ENCODE measurements at regions not wholly inside any gene's neighbourhood (a gene's known extent, or its start where the extent isn't known, plus 50 kb on each side); places are given as distances from the start of the nearest gene placed in this dataset.

DNA sequence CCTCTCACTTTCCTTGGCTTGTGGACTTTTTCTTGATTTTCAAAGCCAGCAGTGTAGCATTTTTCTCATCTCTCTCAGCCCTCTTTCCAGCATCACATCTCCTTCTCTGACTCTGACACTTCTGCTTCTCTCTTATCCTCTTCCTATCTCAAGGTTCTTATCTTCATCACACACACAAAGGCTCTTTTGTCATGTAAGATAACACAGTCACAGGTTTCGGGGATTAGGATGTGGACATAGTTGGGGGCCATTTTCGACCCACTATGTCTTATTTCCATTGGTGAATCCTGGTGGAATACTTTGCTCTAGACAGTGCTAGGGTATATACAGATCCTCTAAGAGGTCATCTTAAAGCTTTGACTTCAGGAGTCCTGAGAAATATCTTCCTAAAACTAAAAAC lies 719.3 kb upstream of the TBX3 start:
- WGBS: 81% methylated on average over 2 of the region's 2 CpGs

GRCh38 chr12:115402443-115403180 lies 718.6 kb upstream of the TBX3 start:
- Histone ChIP-seq H3K9me3 (ENCODE audit: control insufficient read depth in 4 of 4, low read length in 3 of 4) (no peaks in the 10 kb centered on the region), H3K9ac (ENCODE audit: low read depth in 1 of 2, low read length in 2 of 2) (no peak overlapping the region), H3K36me3 (ENCODE audit: control insufficient read depth in 4 of 4, insufficient read depth in 3 of 4, low read depth in 1 of 4, low read length in 3 of 4) (no peaks in the 10 kb centered on the region), H3K27me3 (ENCODE audit: control insufficient read depth in 4 of 4, insufficient read depth in 4 of 4, low read length in 3 of 4) (no peaks in the 10 kb centered on the region), H3K4me3 (ENCODE audit: low read depth in 1 of 3, low read length in 3 of 3) (no peak overlapping the region), H3K27ac (ENCODE audit: low read depth in 1 of 2, low read length in 2 of 2) (no peak overlapping the region), H3K4me1 (ENCODE audit: control insufficient read depth in 4 of 4, insufficient read depth in 4 of 4, low read length in 3 of 4) (no peaks in the 10 kb centered on the region)
- TF ChIP-seq, protein P1, sequence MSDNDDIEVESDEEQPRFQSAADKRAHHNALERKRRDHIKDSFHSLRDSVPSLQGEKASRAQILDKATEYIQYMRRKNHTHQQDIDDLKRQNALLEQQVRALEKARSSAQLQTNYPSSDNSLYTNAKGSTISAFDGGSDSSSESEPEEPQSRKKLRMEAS (IDR thresholded peaks at IDR 0.05): no peak
- TF ChIP-seq ATF3 (IDR thresholded peaks at IDR 0.05): no peak
- TF ChIP-seq FOXA2 (IDR thresholded peaks at IDR 0.05): no peak
- TF ChIP-seq HNF4A (conservative IDR thresholded peaks at IDR 0.05): no peak
- no peak for TF ChIP-seq TAF1 (conservative IDR thresholded peaks at IDR 0.05)
- TF ChIP-seq FOXA1 (IDR thresholded peaks at IDR 0.05): no peak
- TF ChIP-seq HNF4G (IDR thresholded peaks at IDR 0.05): no peak
- TF ChIP-seq EGR1 (IDR thresholded peaks at IDR 0.05; ENCODE audit: low read depth in 2 of 2): no peak
- TF ChIP-seq REST (IDR thresholded peaks at IDR 0.05): no peak
- no peak for TF ChIP-seq CTCF (IDR thresholded peaks at IDR 0.05; ENCODE audit: low read depth, low read length, missing input control)
- TF ChIP-seq YY1 (IDR thresholded peaks at IDR 0.05): no peak
- no peak for TF ChIP-seq RXRA (IDR thresholded peaks at IDR 0.05)
- TF ChIP-seq JUND (IDR thresholded peaks at IDR 0.05): no peak
- no peak for TF ChIP-seq RAD21 (IDR thresholded peaks at IDR 0.05)
- no peak for TF ChIP-seq GABPA (IDR thresholded peaks at IDR 0.05 in 1 of 2, conservative IDR thresholded peaks at IDR 0.05 in 1 of 2)
- no peak for TF ChIP-seq NR2F2 (IDR thresholded peaks at IDR 0.05)
- TF ChIP-seq ZBTB33 (IDR thresholded peaks at IDR 0.05): no peak
- no peak for TF ChIP-seq SP1 (IDR thresholded peaks at IDR 0.05)
- 74% methylated on average over 9 of the region's 9 CpGs for WGBS
- no peak for DNase-seq (ENCODE audit: low spot score)

More for the DNA sequence above, 719.3 kb upstream of the TBX3 start:
- Histone ChIP-seq H3K27me3 (ENCODE audit: control insufficient read depth in 4 of 4, insufficient read depth in 4 of 4, low read length in 3 of 4) (no peaks in the 10 kb centered on the region), H3K9me3 (ENCODE audit: control insufficient read depth in 4 of 4, low read length in 3 of 4) (no peaks in the 10 kb centered on the region), H3K9ac (ENCODE audit: low read depth in 1 of 2, low read length in 2 of 2) (no peak overlapping the region), H3K4me1 (ENCODE audit: control insufficient read depth in 4 of 4, insufficient read depth in 4 of 4, low read length in 3 of 4) (no peaks in the 10 kb centered on the region), H3K27ac (ENCODE audit: low read depth in 1 of 2, low read length in 2 of 2) (no peak overlapping the region), H3K4me3 (ENCODE audit: low read depth in 1 of 3, low read length in 3 of 3) (no peak overlapping the region), H3K36me3 (ENCODE audit: control insufficient read depth in 4 of 4, insufficient read depth in 3 of 4, low read depth in 1 of 4, low read length in 3 of 4) (no peaks in the 10 kb centered on the region)
- DNase-seq (ENCODE audit: low spot score): no peak
- TF ChIP-seq GABPA (IDR thresholded peaks at IDR 0.05 in 1 of 2, conservative IDR thresholded peaks at IDR 0.05 in 1 of 2) (no peak), FOXA2 (IDR thresholded peaks at IDR 0.05) (no peak), CTCF (IDR thresholded peaks at IDR 0.05; ENCODE audit: low read depth, low read length, missing input control) (no peak), RAD21 (IDR thresholded peaks at IDR 0.05) (no peak), FOXA1 (IDR thresholded peaks at IDR 0.05) (no peak)
- TF ChIP-seq, protein P1 (IDR thresholded peaks at IDR 0.05): no peak

Measured in liver (tissue), 8 donors.